B cell (primary cell): ENCODE measurements at regions not wholly inside any gene's neighbourhood (a gene's known extent, or its start where the extent isn't known, plus 50 kb on each side); places are given as distances from the start of the nearest gene placed in this dataset.

Source experiments
- ATAC-seq: fragments of 200-7000 bp; cut with Tn5 transposase; one replicate; pipeline ENCODE4 v1.10.0; 2021; ENCODE audit warnings: low read depth, mild to moderate bottlenecking, moderate number of reproducible peaks, moderate library complexity
- CTCF ChIA-PET: fragments of 350-600 bp; sonication (Branson Sonifier 250); formaldehyde crosslinking; loops from one replicate; lab custom pipeline; 2021; ENCODE audit warnings: antibody characterized with exemption, inconsistent platforms; lab: Charles Lee
- POLR2A ChIA-PET: fragments of 350-600 bp; sonication (Branson Sonifier 250); formaldehyde crosslinking; loops from one replicate; lab custom pipeline; 2021; ENCODE audit warnings: antibody characterized with exemption; lab: Charles Lee
- DNase-seq: peaks from one replicate; pipeline ENCODE4 v3.0.0; 2013
- H2AFZ ChIP-seq: 2 replicates; pipeline ENCODE4 v1.6.1; 2012; ENCODE audit warnings: mild to moderate bottlenecking, low read depth, low read length; ENCODE audit not compliant: insufficient read depth, poor library complexity, severe bottlenecking
- H3K27ac ChIP-seq, 2 donors: 1 replicate in 1 of 2; 2 replicates in 1 of 2; pipeline ENCODE4 v1.5.1; 2012 to 2013; ENCODE audit warnings: low read length in 2 of 2, mild to moderate bottlenecking in 2 of 2, moderate library complexity in 1 of 2
- H3K27me3 ChIP-seq, 4 experiments: fragments of 200-600 bp in 1 of 4; sonication (generic) in 1 of 4; replicated peaks in 1 of 4; 1 replicate in 2 of 4; 2 replicates in 2 of 4; pipeline versions ENCODE4 v1.6.1 to v1.7.0; 2013 to 2016; ENCODE audit warnings: low read length in 3 of 4, mild to moderate bottlenecking in 2 of 4, mixed read lengths in 1 of 4, moderate library complexity in 1 of 4; ENCODE audit not compliant: insufficient read depth in 4 of 4, control insufficient read depth in 3 of 4; ENCODE audit errors: control extremely low read depth in 1 of 4
- H3K36me3 ChIP-seq, 2 experiments: replicated peaks in 1 of 2; 1 replicate in 1 of 2; 2 replicates in 1 of 2; pipeline versions ENCODE4 v1.6.1 to v1.7.1; 2013; ENCODE audit warnings: low read length in 1 of 2; ENCODE audit not compliant: insufficient read depth in 2 of 2, control insufficient read depth in 1 of 2; ENCODE audit errors: control extremely low read depth in 1 of 2, extremely low read depth in 1 of 2
- H3K4me1 ChIP-seq, 2 donors: fragments of 200-600 bp in 1 of 2; sonication (generic) in 1 of 2; 1 replicate in 1 of 2; 2 replicates in 1 of 2; pipeline versions ENCODE4 v1.5.1 to v1.6.1; 2013 to 2017; ENCODE audit warnings: low read length in 2 of 2; ENCODE audit not compliant: control insufficient read depth in 2 of 2, insufficient read depth in 2 of 2
- H3K4me2 ChIP-seq: replicated peaks from 2 replicates; pipeline ENCODE3; 2012; ENCODE audit warnings: mild to moderate bottlenecking, low read depth, low read length; ENCODE audit not compliant: poor library complexity, severe bottlenecking
- H3K4me3 ChIP-seq, 5 experiments: fragments of 200-600 bp in 1 of 5; sonication (generic) in 1 of 5; 1 replicate in 3 of 5; 2 replicates in 2 of 5; pipeline versions ENCODE4 v1.5.1 to v1.7.0; 2011 to 2016; ENCODE audit warnings: low read length in 4 of 5, mild to moderate bottlenecking in 4 of 5, low read depth in 2 of 5, control low read depth in 1 of 5, moderate library complexity in 1 of 5; ENCODE audit not compliant: insufficient read depth in 1 of 5; ENCODE audit errors: control extremely low read depth in 1 of 5, extremely low read depth in 1 of 5
- H3K79me2 ChIP-seq: fragments of 200-600 bp; sonication (generic); one replicate; pipeline ENCODE4 v1.6.0; 2016; ENCODE audit warnings: low read length; ENCODE audit not compliant: control insufficient read depth, insufficient read depth
- H3K9ac ChIP-seq: fragments of 200-600 bp; sonication (generic); 2 replicates; pipeline ENCODE4 v1.6.1; 2017; ENCODE audit warnings: mild to moderate bottlenecking, low read length, moderate library complexity
- H3K9me3 ChIP-seq, 3 donors: one replicate each; pipeline versions ENCODE4 v1.6.1 to v1.7.1; 2013; ENCODE audit warnings: low read length in 2 of 3; ENCODE audit not compliant: control insufficient read depth in 2 of 3, insufficient read depth in 1 of 3; ENCODE audit errors: control extremely low read depth in 1 of 3
- H4K20me1 ChIP-seq: 2 replicates; pipeline ENCODE4 v1.6.0; 2012; ENCODE audit warnings: mild to moderate bottlenecking, low read length; ENCODE audit not compliant: insufficient read depth, control insufficient read depth, poor library complexity, severe bottlenecking
- H3K27ac Mint-ChIP-seq: one replicate; pipeline ENCODE4 v1.8.0; 2021; ENCODE audit warnings: mixed read lengths
- H3K27me3 Mint-ChIP-seq: one replicate; pipeline ENCODE4 v1.8.0; 2021; ENCODE audit warnings: mixed read lengths
- H3K4me1 Mint-ChIP-seq: one replicate; pipeline ENCODE4 v1.8.0; 2021; ENCODE audit warnings: mixed read lengths
- H3K4me3 Mint-ChIP-seq: one replicate; pipeline ENCODE4 v1.8.0; 2021; ENCODE audit warnings: mixed read lengths
- H3K9me3 Mint-ChIP-seq: one replicate; pipeline ENCODE4 v1.8.0; 2022; ENCODE audit warnings: mixed read lengths; ENCODE audit not compliant: insufficient read depth
- EZH2 ChIP-seq: IDR thresholded peaks from 2 replicates; pipeline ENCODE4 v1.6.1; 2012; ENCODE audit warnings: borderline replicate concordance, low read depth, mild to moderate bottlenecking, moderate library complexity, low read length; ENCODE audit not compliant: insufficient read depth, poor library complexity, severe bottlenecking
- WGBS: methylation state at CpG from one replicate; pipeline ENCODE4 v1.1.5; 2013; ENCODE audit warnings: missing lambda C conversion rate; ENCODE audit not compliant: insufficient coverage; 5-methylcytosine and 5-hydroxymethylcytosine counted together
- intact Hi-C: fragments of 100-400 bp; cut with micrococcal nuclease; formaldehyde crosslinking; loops from one replicate; pipeline ENCODE4 v1.10.0; 2022
- TF ChIP-seq, protein P1 (sequence below): fragments of 200-600 bp; IDR thresholded peaks from one replicate; pipeline ENCODE4 v1.8.0; 2022; ENCODE audit warnings: antibody characterized with exemption, mild to moderate bottlenecking

DNA sequence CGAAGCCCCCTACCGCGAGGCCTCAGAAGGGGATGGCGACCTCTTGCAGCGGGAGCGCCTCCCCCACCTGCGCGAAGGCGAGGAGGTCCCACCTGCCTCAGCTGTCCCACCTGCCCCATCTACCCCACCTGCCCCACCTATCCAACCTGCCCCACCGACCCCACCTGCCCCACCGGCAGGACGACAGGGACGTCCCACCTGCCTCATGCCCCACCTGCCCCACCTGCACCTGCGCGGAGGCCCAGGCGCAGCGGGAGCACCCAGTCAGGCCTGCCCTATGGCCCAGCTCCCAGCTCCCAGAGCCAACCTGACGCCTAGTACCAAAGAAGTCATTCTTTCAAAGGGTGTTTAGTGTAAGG lies 489.1 kb upstream of the SMIM21 start:
- no peak overlapping the region for H3K4me2 ChIP-seq

DNA sequence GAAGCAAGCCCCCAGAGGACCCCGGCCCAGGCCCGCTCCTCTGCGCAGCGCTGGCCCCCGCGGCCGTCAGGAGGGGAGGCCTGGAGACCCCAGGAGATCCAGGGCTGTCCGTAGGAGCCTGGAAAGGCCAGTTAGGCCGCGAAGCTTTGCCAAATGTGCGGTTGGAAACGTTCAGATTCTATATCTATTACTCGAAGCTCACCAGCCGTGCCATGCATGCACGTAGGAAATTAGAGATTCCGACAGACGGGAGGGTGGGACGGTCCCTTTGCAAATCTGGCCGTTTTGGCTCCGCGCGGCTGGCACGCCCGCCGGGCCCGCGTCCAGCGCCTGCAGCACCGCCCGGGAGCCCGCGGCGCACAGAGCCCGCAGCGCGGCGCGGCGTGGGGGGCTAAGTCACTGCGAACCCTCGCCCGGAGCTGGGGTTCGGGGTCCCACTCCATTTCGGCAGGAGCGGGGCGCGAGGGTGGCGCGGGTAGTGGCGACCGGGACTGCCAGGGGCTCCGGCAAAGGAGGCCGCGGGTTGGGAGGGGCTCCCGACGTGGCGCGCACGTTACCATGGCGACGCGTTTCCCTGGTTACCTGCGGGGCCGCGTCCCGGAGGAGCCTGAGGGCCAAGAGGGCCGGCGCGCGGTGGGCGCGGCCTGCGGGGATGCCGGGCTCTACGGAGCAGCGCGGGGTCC lies 488.6 kb upstream of the SMIM21 start:
- H3K4me3 Mint-ChIP-seq, result no peak overlapping the region
- no peaks in the 10 kb centered on the region for H4K20me1 ChIP-seq
- no peak for DNase-seq
- ChIA-PET POLR2A (no interaction called here), CTCF (no interaction called here)
- no peak overlapping the region for H3K27ac Mint-ChIP-seq
- no peak for TF ChIP-seq EZH2
- TF ChIP-seq, protein P1, sequence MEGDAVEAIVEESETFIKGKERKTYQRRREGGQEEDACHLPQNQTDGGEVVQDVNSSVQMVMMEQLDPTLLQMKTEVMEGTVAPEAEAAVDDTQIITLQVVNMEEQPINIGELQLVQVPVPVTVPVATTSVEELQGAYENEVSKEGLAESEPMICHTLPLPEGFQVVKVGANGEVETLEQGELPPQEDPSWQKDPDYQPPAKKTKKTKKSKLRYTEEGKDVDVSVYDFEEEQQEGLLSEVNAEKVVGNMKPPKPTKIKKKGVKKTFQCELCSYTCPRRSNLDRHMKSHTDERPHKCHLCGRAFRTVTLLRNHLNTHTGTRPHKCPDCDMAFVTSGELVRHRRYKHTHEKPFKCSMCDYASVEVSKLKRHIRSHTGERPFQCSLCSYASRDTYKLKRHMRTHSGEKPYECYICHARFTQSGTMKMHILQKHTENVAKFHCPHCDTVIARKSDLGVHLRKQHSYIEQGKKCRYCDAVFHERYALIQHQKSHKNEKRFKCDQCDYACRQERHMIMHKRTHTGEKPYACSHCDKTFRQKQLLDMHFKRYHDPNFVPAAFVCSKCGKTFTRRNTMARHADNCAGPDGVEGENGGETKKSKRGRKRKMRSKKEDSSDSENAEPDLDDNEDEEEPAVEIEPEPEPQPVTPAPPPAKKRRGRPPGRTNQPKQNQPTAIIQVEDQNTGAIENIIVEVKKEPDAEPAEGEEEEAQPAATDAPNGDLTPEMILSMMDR, result no peak
- H3K4me2 ChIP-seq, result no peak overlapping the region
- H3K27me3 Mint-ChIP-seq, result peaks cover 7% of the 10 kb centered on the region
- peaks cover 0 to 3% (median 0%) of the 10 kb centered on the region in 4 experiments for H3K27me3 ChIP-seq
- H3K79me2 ChIP-seq, result no peaks in the 10 kb centered on the region
- no peaks in the 10 kb centered on the region for H3K4me1 ChIP-seq
- H3K9me3 ChIP-seq, result no peaks in the 10 kb centered on the region
- H3K9me3 Mint-ChIP-seq, result no peaks in the 10 kb centered on the region
- no peak overlapping the region for H2AFZ ChIP-seq
- no peak overlapping the region for H3K9ac ChIP-seq
- no peaks in the 10 kb centered on the region for H3K4me1 Mint-ChIP-seq
- H3K36me3 ChIP-seq, result no peaks in the 10 kb centered on the region
- intact Hi-C loops, result no loop called here
- H3K27ac ChIP-seq, result no peak overlapping the region
- WGBS, result 10% methylated on average over 73 of the region's 77 CpGs
- no peak overlapping the region for H3K4me3 ChIP-seq
- ATAC-seq, result no peak

More for the DNA sequence above, 489.1 kb upstream of the SMIM21 start:
- Mint-ChIP-seq H3K4me3 (no peak overlapping the region), H3K4me1 (no peaks in the 10 kb centered on the region), H3K27me3 (peaks cover 7% of the 10 kb centered on the region), H3K9me3 (no peaks in the 10 kb centered on the region), H3K27ac (no peak overlapping the region)
- DNase-seq (no peak), ATAC-seq (no peak)
- TF ChIP-seq, protein P1, result no peak
- TF ChIP-seq EZH2, result no peak
- WGBS, result 36% methylated on average over 17 of the region's 18 CpGs
- Histone ChIP-seq H3K27me3 (peaks cover 0 to 3% (median 0%) of the 10 kb centered on the region in 4 experiments), H3K79me2 (no peaks in the 10 kb centered on the region), H3K4me3 (no peak overlapping the region), H3K36me3 (no peaks in the 10 kb centered on the region), H3K9ac (no peak overlapping the region), H4K20me1 (no peaks in the 10 kb centered on the region), H3K4me1 (no peaks in the 10 kb centered on the region), H3K9me3 (no peaks in the 10 kb centered on the region), H3K27ac (no peak overlapping the region), H2AFZ (no peak overlapping the region)
- intact Hi-C loops, result no loop called here
- CTCF ChIA-PET, result no interaction called here
- POLR2A ChIA-PET, result no interaction called here
